TTC549 (cell line): ENCODE measurements at regions not wholly inside any gene's neighbourhood (a gene's known extent, or its start where the extent isn't known, plus 50 kb on each side); places are given as distances from the start of the nearest gene placed in this dataset.

Experiments
- FAIRE-seq: peaks from 2 replicates; lab custom pipeline; 2012; peaks lifted over from hg19 to GRCh38; lab: Jason Lieb, UNC

DNA sequence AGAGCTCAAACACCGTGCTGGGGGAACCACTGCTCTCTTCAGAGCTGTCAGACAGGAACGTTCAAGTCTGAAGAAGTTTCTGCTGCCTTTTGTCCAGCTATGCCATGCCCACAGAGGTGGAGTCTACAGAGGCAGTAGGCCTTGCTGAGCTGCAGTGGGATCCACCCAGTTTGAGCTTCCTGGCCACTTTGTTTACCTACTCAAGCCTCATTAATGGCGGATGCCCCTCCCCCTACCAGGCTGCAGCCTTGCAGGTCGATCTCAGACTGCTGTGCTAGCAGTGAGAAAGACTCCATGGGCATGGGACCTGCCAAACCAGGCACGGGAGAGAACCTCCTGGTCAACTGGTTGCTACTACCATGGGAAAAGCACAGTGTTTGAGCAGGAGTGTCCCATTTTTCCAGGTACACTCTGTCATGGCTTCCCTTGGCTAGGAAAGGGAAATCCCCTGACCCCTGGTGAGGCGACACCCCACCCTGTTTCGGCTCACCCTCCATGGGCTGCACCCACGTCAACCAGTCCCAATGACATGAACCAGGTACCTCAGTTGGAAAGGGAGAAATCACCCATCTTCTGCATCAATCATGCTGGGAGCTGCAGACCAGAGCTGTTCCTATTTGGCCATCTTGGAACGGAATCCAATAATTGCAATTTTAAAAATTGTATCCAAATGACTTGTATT lies 246.9 kb upstream of the ADAMTS16 start:
- no peak for FAIRE-seq

DNA sequence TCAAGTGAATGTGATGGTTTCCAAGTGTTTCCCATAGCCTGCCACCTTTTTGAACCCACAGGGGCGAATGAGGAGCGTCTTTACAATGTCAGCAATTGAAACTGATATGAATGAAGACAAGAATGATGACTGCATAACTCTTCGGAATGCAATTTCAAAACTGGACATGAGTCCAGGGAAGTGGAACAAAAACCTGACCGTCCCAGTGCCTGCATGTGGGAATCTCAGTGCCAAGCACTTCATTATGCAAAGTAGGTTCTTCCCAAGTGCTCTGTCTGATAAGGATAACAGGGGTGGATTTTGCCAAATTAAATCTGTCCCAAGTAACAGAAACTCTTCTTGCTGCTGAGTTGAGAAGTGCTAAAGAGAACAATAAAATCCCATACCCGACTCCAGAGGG lies 243.8 kb upstream of the ADAMTS16 start:
- FAIRE-seq = no peak

DNA sequence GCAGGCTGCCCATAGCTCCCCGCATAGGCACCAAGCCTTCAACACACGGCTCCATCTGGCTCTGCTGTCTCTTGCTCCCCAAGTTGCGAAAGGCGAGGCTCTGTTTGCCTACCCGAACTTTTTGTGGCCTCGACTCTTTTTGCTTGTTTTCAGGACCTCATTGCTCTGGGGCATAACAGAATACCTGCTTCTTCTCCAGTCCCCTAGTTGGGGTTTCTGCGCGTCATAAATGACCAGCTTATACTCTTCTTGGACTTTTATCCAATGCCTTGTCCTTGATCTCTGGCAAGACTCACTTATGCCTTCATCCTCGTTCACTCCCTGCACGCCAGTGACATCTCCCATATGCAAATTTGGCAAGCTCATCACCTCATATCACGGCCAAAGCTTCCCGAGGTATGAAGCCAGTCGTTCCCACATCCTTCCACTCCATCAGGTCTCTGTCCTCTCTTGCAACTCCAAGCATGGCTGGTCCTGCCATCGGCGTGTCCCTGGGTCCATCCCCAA lies 238.8 kb upstream of the ADAMTS16 start:
- no peak for FAIRE-seq

DNA sequence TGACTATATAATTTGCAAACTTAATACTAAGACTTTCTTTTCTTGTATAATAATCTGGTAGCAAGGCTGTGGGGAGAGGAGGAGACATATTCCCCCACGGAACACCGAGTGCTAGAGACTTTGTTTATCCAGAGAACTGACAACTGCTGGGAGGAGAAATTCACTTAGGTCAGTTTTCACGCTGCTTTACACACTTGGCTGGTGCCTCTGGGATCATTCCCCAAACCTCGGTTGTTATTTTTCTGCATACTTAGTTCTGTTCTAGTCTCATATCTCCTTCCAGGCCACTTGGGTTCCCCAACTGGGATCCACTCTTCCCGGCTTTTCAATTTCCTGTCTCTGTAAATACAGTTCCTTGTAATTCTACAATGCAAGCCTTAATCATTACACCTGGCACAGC lies 238.2 kb upstream of the ADAMTS16 start:
- no peak for FAIRE-seq

DNA sequence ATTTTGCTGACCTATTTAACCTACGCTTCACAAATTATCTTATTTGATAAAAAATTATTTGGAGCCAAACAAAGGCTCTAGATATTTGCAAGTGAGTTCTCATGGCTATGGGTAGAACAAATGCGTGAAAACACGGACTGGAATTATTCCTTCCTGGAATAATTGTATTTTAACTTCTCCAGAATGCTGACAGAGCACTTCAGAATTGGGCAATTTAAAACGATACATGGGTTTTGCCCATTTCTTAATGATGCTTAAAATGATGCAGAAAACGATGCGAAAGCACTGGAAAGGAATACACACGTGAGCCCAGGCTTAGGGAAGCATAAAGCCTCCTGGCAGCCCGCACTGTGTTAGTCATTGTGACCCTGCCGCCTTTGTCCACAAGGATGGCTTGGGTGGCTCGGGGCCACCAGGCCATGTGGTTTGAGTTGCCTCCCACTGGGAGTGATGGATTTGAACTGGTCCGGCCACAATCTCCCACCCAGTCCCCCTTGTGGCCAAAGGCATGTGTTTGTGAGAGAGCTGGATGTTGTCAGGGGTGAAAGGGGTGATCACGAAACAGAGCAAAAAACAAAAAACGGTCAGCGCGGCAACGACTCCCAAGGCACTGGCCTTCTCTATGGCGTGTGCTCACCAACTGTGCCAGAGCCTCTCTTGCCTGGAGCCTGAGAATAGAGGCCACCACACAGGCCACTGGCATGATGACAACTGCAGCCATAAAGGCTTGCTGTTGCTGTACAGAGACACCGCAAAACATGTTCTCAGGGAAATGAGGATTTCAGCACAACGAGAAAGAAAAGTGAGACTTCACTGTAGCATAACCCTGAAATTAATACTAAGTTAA lies 234.2 kb upstream of the ADAMTS16 start:
- FAIRE-seq = no peak

DNA sequence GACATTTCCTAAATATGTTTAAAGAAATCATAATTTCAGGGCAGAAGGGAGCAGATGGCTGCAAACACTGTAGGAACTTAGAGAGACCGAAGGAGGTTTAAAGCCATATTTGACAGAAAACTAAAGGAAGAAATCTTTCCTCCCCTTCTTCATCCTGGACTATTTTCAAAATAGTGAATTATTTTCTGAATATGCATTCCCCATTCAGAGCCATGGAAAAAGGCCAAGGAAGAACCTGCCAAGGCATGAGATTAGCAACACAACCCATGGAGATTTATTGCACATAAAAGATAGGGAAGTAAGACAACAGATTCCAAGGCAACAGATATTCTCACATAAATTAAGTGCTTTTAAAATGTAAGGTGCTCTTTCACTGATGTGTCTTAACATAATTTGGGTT lies 233.3 kb upstream of the ADAMTS16 start:
- FAIRE-seq = no peak

DNA sequence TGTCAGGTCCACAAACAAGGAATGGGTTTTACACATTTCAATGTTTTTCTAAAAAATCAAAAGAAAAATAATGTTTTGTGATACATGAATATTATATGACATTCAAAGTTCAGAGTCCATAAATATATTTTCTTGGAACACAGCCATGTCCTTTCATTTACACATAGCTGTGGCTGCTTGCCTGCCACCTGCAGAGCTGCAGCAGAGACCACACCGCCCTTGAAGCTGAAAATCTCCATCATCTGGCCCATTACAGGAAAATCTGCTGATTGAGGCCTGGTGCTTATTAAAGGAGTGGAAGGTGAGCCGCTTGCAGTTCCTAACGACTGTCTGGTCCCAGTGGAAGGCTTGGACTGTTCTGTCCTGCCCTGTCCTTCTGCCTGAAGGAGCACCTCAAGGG lies 232.6 kb upstream of the ADAMTS16 start:
- no peak for FAIRE-seq

DNA sequence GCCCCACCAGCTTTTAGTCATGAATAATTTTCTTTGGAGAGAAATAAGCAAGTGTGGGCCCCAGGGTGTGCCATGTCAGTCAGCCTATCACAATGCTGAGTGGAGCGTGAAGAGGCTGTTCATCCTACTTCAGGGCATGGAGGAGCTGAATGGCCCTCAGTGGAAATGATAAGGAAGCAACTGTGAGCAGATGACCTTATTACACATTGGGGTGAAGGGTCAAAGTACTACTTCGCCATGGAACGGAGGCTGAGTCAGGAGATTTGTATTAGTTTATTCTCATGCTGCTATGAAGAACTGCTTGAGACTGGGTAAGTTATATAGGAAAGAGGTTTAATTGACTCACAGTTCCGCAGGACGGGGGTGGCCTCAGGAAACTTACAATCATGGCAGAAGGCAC lies 231.0 kb upstream of the ADAMTS16 start:
- no peak for FAIRE-seq

DNA sequence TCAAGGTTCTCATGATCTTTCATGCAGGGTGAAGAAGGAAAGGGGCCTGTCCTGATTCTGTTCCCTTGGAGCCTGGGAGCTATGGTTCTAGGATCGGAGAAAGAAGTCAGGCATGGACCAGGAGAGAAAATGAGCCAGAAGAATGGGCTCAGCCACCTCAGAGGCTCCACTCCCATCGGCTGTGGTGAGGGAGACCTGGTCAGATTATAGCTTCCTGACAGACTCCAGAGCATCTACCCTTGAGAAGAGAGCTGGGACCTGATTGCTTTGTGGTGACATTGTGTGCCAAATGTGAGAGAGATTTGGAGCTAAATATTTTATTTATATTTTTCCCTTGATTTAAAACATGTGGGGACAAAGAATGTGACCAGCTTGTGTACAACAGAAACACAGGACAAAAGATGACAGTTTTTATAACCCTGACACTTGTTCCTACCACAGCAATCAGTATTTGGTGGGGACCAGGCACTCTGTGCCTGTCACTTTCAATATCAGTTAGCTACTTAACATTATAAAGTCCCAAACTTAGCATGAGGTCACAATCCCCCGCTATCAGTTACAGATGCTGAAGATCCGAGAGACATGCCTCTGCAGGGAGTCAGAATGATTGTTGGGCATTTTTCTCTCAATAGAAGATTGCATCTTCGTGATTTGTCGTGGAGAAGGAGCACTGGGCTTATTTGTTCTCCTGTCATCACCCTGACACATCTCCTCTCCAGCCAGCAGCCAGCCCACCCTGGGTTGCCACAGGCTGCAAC lies 228.3 kb upstream of the ADAMTS16 start:
- FAIRE-seq = no peak

DNA sequence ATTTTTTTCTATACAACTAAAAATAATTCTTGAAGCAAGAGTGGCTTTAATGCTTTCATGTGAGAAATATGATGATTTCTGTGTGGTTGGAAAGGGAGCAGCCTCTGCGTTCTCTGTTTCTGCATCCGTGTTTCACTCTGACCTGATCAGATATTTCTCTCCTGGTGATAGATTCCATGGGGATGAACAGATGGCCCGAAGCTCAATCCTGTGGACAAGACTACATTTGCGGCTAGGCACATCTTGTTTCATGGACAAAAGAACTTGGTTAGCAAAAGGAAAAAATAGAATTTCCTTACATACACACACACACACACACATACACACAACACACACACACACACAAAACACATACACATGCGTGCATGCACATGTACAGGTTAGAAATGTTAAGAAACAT lies 218.2 kb upstream of the ADAMTS16 start:
- FAIRE-seq = no peak

DNA sequence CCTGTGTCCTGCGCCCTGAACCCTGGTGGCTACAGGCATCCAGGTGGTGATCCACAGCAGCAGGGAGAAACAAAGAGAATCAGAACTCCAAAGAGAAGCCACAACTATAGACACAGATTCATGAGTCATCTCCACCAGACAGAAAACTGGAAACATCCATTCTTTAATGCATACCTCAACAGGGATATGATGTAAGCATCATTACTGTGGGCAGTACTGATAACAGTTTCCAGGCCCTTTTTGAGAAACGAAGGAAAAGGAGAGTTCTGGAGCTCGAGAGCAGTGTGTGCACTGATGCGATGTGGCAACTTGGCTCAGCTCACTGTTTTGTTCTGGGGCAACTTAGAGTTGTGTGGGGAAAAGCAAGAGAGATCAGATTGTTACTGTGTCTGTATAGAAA lies 215.6 kb upstream of the ADAMTS16 start:
- no peak for FAIRE-seq

DNA sequence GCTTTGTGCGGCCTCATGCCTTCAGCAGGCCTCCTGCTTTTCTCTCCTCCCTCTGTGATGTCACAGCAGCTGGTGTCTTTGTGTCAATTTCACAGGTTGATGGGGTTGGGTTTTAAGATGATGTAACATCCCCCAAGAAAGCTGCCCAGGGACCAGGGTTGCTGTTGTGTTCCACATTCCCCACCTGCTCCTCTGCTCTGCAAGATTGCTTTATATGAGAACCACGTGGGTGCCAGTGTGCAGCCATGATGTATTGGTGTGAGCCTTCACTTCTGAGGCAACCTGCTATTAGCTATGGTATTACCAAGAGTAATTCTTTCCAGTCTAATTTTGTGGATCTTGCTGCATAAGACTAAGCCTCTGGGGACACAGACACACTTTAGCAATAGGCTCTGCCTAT lies 213.0 kb upstream of the ADAMTS16 start:
- FAIRE-seq = no peak

DNA sequence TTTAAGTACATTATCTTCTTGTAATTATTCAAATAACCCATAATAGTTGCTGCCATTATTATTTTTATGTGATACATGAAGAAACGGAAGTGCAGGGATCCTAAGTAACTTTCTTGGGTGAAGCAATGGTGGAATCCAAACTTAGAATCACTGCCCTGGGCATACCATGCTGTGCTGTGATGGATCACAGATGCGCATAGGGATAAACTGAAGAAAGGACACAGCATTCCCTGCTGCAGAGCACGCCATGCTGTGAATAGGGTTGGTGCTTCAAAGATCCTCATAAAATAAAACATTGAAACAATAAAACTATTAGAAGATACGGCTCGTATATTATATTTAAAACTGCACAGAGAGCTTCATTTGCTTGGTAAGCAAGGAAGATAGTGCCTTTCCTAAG lies 211.7 kb upstream of the ADAMTS16 start:
- no peak for FAIRE-seq

DNA sequence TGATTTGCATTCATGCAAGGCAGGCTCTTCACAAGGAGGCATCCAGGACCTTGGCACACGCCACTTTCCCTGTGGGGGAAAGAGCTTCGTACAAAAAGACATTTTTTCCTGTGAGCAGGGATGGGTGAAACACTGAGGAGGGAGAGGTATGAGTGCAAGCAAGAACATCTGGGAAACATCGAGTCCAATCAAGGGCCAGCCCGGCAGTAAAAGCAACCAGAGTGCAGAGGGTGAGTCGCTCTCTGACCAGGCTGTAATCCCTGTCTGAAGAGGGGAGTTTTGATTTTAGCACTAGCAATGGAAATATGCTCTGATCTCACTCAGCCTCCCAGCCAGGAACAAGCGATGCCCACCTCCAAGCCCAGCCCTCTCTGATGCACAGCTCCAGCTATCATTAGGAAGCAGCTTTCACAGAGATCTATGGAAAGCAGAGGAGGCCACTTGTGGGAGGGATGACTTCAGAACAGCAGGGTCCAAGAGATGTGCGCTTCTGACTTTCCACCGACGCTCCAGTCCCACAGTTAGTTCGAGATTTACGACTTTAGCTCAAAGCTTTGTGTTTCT lies 211.0 kb upstream of the ADAMTS16 start:
- no peak for FAIRE-seq

DNA sequence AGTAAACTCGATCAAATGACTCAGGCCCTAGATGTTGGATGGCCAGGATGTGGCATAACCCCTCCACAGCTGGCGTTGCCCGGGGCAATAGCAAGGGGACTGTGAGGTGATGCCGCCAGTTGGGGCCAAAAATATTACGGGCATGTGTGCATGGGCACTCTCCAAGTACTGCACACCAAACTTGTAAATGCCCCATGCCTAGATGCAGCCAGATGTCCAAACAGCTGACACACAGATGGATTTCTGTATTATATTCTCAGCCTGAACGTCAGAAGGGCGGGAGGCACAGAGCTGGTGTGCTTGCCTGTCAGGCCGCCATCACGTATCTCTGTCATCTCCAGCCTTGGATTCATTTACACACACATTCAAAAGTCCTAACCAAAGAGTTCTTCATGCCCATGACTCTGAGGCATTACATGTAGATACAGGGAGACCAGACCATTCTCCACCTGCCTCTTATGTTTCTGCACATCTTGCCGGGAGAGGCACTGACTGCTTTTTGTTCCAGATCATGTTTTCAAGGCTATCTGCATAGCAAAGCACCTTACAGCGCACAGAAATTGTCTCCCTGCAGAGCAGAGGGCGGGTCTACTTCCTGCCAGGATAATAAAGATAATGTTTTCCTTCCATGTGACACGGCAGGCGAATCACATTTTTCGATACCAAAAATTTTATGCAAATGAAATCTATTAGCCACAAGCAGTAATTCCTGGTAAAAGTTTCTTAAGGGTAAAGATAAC lies 200.9 kb upstream of the ADAMTS16 start:
- FAIRE-seq = no peak

DNA sequence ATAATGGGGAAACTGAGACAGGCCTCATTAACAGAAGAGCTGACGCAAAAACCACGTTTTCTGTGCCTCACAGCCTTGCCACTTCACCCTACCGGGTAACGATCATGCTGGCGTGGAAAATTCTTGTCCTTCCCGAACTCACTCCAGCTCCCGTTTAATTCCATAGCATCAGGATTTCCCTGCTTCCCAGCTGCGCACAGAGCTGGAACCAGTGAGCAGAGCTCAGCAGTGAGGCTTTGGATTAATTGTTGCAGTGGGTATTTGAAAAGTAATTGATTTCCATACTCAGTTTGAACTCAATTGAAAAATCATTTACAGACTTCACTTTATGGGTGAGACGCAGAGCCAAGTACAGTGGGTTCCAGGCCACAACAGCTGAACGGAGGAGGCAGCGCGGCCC lies 199.0 kb upstream of the ADAMTS16 start:
- FAIRE-seq = no peak

DNA sequence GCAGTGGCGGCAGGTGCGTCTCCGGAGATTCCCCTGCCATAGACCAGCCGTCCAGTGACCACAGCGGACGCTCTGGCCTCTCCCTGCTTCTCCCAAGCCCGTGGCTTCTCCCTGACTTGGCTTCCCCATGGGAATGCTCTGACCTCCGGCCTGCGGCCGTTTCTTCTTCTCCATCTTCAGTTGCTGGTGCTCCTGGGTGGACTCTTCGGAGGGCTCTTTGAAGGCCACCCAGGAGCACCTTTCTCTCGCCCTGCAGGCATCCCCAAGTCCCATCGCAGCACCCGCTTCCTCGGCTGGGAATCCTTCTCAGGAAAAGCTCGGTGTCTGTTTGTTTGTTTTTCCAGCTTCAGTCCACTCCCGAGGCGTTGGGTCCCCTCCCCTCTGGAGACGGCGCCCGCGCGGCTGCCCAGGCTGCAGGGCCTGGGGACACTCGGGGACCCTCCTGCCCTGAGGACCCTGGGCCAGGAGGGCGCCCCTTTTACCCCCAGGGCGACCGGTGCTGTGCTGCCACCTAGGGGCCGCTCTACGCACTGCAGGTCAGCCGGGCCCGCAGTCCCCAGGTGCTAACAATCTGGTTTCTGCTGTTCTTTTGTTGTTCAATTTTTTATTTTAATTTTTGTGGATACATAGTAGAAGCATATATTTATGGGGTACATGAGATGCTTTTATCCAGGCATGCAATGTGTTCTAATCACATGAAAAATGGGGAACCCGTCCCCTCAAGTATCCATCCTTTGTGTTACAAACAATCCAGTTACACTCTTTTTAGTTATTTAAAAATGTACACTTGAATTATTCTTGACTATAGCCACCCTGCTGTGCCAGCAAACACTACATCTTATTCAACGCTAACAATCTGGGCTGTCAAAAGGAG lies 197.9 kb upstream of the ADAMTS16 start:
- no peak for FAIRE-seq

DNA sequence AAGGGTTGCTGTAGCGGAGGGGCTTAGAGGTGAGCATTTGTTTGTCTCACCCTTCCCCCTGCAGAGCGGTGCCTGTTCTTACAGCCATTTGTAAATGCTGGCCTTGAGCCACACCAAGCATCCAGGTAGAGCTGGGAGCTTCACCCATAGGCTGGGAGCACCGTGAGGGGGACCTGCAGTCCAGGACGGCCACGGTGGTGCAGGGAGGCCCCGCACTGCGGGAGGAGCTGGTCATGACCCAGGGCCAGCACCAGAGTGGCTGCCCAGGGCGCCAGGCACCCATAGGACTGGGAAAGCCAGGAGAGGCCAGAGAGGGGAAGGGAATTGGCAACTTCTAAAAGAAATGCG lies 197.3 kb upstream of the ADAMTS16 start:
- no peak for FAIRE-seq

DNA sequence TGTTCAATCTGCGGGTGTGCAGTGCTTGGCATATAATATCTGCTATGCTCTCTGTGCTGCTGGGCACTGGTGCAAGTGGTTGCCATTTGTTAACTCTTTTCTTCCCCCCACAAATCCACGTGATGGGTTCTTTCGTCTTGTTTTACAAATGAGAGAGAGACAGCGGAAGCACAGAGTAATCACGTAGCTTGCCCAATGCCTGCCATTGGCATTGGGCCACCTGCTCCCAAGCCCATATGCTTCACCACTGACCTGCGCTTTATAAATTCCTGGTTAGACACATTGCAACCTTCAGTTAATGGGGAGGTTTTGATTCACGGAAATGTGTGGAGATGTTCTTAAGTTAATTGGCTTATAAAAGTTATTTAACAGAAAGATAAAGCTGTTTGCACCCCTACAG lies 194.8 kb upstream of the ADAMTS16 start:
- no peak for FAIRE-seq

DNA sequence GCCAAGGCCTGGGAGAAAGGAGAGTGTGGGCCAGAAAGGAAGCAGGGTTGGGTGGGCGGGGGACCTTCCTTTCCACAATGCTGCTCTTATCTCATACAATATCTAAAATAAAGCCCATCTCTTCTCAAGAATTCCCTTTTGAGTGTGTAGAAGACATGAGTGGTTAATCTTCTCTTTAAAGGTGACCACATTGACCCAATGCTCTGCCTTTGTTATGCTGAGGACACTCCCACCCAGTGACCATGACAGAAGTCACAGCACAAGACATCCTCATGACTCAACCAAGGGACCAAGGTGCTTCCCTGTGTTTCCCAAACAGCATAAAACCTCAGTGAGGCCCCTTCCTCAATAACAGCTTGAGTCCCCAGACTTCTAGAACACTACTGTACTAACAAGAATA lies 193.0 kb upstream of the ADAMTS16 start:
- FAIRE-seq = no peak

DNA sequence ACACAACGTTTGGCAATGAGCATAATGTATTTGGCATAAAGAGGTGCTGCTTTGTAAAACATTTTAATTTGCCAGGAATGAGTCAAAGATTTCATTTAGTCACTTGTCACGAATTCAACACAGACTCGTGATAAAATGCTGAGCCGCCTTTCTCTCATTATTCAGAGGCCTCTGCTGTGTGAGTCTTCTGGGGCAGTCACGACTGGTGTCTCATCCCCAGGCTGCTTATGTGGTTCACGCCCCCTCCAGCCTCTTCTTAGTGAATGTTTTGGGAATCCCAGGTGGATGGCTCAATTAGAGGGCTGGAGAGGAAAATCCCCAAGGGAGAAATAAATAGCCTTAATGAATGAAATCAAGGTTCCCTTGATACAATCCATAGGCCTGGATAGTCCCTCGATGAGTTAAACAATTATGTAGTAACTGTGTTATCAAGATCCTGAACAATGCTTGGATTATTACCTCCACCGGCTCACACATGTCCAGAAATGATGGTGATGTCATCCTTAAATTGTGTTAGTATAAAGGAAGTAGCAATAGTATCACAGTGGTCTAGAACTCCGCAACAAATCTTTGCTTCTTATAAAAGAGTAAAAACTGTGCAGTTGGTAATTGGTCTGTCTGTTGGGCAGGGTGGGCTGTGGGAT lies 192.1 kb upstream of the ADAMTS16 start:
- no peak for FAIRE-seq
